H1 (cell line): ENCODE measurements at regions not wholly inside any gene's neighbourhood (a gene's known extent, or its start where the extent isn't known, plus 50 kb on each side); places are given as distances from the start of the nearest gene placed in this dataset.

ENCODE experiments used
- CTCF ChIA-PET: fragments of 300-600 bp; sonication (Branson Sonifier 250); formaldehyde crosslinking; loops from one replicate; lab custom pipeline; 2021; ENCODE audit not compliant: partially characterized antibody; lab: Charles Lee
- POLR2A ChIA-PET: fragments of 300-600 bp; sonication (Branson Sonifier 250); formaldehyde crosslinking; loops from one replicate; lab custom pipeline; 2021; ENCODE audit warnings: inconsistent platforms; ENCODE audit not compliant: partially characterized antibody; lab: Charles Lee
- DNase-seq, 2 experiments: peaks; one replicate each; pipeline versions ENCODE4 v3.0.0 to v3.0.0-alpha.2; 2010 to 2022; ENCODE audit warnings: low spot score in 2 of 2, low read depth in 1 of 2, mixed read lengths in 1 of 2
- FAIRE-seq: peaks from 2 replicates; lab custom pipeline; 2011; peaks lifted over from hg19 to GRCh38; lab: Jason Lieb, UNC
- H2AFZ ChIP-seq: 2 replicates; pipeline ENCODE4 v1.8.1; 2012; ENCODE audit warnings: low read length, inconsistent platforms
- H2AK5ac ChIP-seq: 2 replicates; pipeline ENCODE4 v1.6.1; 2013; ENCODE audit warnings: low read depth, low read length
- H2BK120ac ChIP-seq: replicated peaks from 2 replicates; pipeline ENCODE3; 2013; ENCODE audit warnings: low read depth, low read length, inconsistent platforms
- H2BK12ac ChIP-seq: 2 replicates; pipeline ENCODE4 v1.6.1; 2013; ENCODE audit warnings: low read depth, low read length
- H2BK15ac ChIP-seq: 2 replicates; pipeline ENCODE4 v1.6.1; 2013; ENCODE audit warnings: low read length
- H2BK20ac ChIP-seq: 2 replicates; pipeline ENCODE4 v1.6.1; 2013; ENCODE audit warnings: low read length
- H2BK5ac ChIP-seq: 2 replicates; pipeline ENCODE4 v1.6.1; 2013; ENCODE audit warnings: low read depth, low read length
- H3K14ac ChIP-seq: 2 replicates; pipeline ENCODE4 v1.6.1; 2013; ENCODE audit warnings: inconsistent platforms; ENCODE audit not compliant: insufficient read length
- H3K18ac ChIP-seq: 2 replicates; pipeline ENCODE4 v1.6.1; 2013; ENCODE audit warnings: low read length; ENCODE audit errors: extremely low read depth
- H3K23ac ChIP-seq: 2 replicates; pipeline ENCODE4 v1.6.1; 2013; ENCODE audit warnings: inconsistent platforms; ENCODE audit not compliant: insufficient read length
- H3K23me2 ChIP-seq: 2 replicates; pipeline ENCODE4 v1.6.1; 2013; ENCODE audit warnings: low read depth, low read length
- H3K27ac ChIP-seq: 2 replicates; pipeline ENCODE4 v1.6.1; 2011; ENCODE audit warnings: low read depth, low read length, inconsistent platforms
- H3K27me3 ChIP-seq, 4 experiments: replicated peaks in 1 of 4; 1 replicate in 1 of 4; 2 replicates in 3 of 4; pipeline versions ENCODE4 v1.6.1 to v1.8.1; 2011 to 2013; ENCODE audit warnings: low read length in 3 of 4, mild to moderate bottlenecking in 3 of 4, inconsistent platforms in 2 of 4, mixed read lengths in 2 of 4, moderate library complexity in 1 of 4; ENCODE audit not compliant: control insufficient read depth in 3 of 4, insufficient read depth in 3 of 4; ENCODE audit errors: extremely low read depth in 1 of 4
- H3K36me3 ChIP-seq, 4 experiments: 2 replicates each; pipeline versions ENCODE4 v1.6.1 to v1.8.1; 2011 to 2013; ENCODE audit warnings: mild to moderate bottlenecking in 4 of 4, low read length in 3 of 4, moderate library complexity in 2 of 4, control low read depth in 1 of 4, inconsistent platforms in 1 of 4; ENCODE audit not compliant: insufficient read depth in 4 of 4, control insufficient read depth in 2 of 4
- H3K4ac ChIP-seq: replicated peaks from 2 replicates; pipeline ENCODE3; 2013; ENCODE audit warnings: low read length, low read depth, mixed read lengths, inconsistent platforms; ENCODE audit not compliant: insufficient read length
- H3K4me1 ChIP-seq, 4 experiments: replicated peaks in 1 of 4; 1 replicate in 1 of 4; 2 replicates in 3 of 4; pipeline versions ENCODE4 v1.6.1 to v1.8.1; 2011 to 2013; ENCODE audit warnings: low read length in 3 of 4, inconsistent platforms in 2 of 4, mixed read lengths in 1 of 4; ENCODE audit not compliant: insufficient read depth in 4 of 4, control insufficient read depth in 3 of 4
- H3K4me2 ChIP-seq, 2 experiments: 2 replicates each; pipeline versions ENCODE4 v1.6.1 to v1.8.1; 2011 to 2013; ENCODE audit warnings: low read depth in 2 of 2, low read length in 2 of 2, control low read depth in 1 of 2, inconsistent platforms in 1 of 2, mild to moderate bottlenecking in 1 of 2; ENCODE audit not compliant: insufficient read depth in 1 of 2
- H3K4me3 ChIP-seq, 4 experiments: fragments of 200-600, 300-600 bp in 1 of 4; sonication (generic), shearing (Covaris generic), sonication (Bioruptor Twin) in 1 of 4; 2 replicates each; pipeline versions ENCODE4 v1.5.1 to v1.8.1; 2011 to 2016; ENCODE audit warnings: low read length in 4 of 4, low read depth in 3 of 4, control low read depth in 2 of 4, inconsistent platforms in 2 of 4, mild to moderate bottlenecking in 2 of 4, mixed read lengths in 1 of 4, moderate library complexity in 1 of 4; ENCODE audit not compliant: insufficient read depth in 2 of 4; ENCODE audit errors: extremely low read depth in 1 of 4
- H3K56ac ChIP-seq: replicated peaks from 2 replicates; pipeline ENCODE3; 2013; ENCODE audit warnings: low read depth, mild to moderate bottlenecking, mixed read lengths, low read length, inconsistent platforms; ENCODE audit not compliant: insufficient read length
- H3K79me1 ChIP-seq: 2 replicates; pipeline ENCODE4 v1.6.1; 2013; ENCODE audit warnings: low read depth, low read length, control low read depth
- H3K79me2 ChIP-seq, 2 experiments: 2 replicates each; pipeline versions ENCODE4 v1.6.1 to v1.8.1; 2012 to 2013; ENCODE audit warnings: low read length in 2 of 2, mild to moderate bottlenecking in 2 of 2, inconsistent platforms in 1 of 2; ENCODE audit not compliant: insufficient read depth in 2 of 2, control insufficient read depth in 1 of 2
- H3K9ac ChIP-seq, 4 experiments: replicated peaks in 1 of 4; 1 replicate in 1 of 4; 2 replicates in 3 of 4; pipeline versions ENCODE4 v1.6.1 to v1.8.1; 2011 to 2013; ENCODE audit warnings: low read depth in 3 of 4, low read length in 3 of 4, control low read depth in 2 of 4, mild to moderate bottlenecking in 2 of 4, moderate library complexity in 2 of 4, inconsistent platforms in 1 of 4; ENCODE audit errors: extremely low read depth in 1 of 4
- H3K9me3 ChIP-seq, 2 experiments: 2 replicates each; pipeline versions ENCODE4 v1.6.1 to v1.8.1; 2012 to 2013; ENCODE audit warnings: mild to moderate bottlenecking in 2 of 2, moderate library complexity in 2 of 2, control low read depth in 1 of 2, inconsistent platforms in 1 of 2, low read depth in 1 of 2, low read length in 1 of 2, mixed read lengths in 1 of 2; ENCODE audit not compliant: insufficient read depth in 2 of 2
- H4K20me1 ChIP-seq, 2 experiments: replicated peaks in 1 of 2; 2 replicates each; pipeline versions ENCODE3 to v1.8.1; 2011 to 2013; ENCODE audit warnings: inconsistent platforms in 2 of 2, low read length in 2 of 2, mild to moderate bottlenecking in 1 of 2; ENCODE audit not compliant: insufficient read depth in 2 of 2, control insufficient read depth in 1 of 2
- H4K5ac ChIP-seq: 2 replicates; pipeline ENCODE4 v1.6.1; 2013; ENCODE audit warnings: low read length, low read depth, mixed read lengths, inconsistent platforms; ENCODE audit not compliant: insufficient read length
- H4K8ac ChIP-seq: 2 replicates; pipeline ENCODE4 v1.8.0; 2013; ENCODE audit warnings: mild to moderate bottlenecking, moderate library complexity, low read length, inconsistent platforms; ENCODE audit not compliant: insufficient read depth; ENCODE audit errors: extremely low read depth
- H4K91ac ChIP-seq: replicated peaks from 2 replicates; pipeline ENCODE3; 2013; ENCODE audit warnings: low read length, mixed read lengths, inconsistent platforms; ENCODE audit not compliant: insufficient read length
- KDM4A ChIP-seq: IDR thresholded peaks from one replicate; pipeline ENCODE4 v1.7.1; 2012; ENCODE audit warnings: low read depth, mild to moderate bottlenecking, moderate library complexity, low read length, inconsistent platforms; ENCODE audit not compliant: severe bottlenecking
- KDM5A ChIP-seq: fragments of 200-600 bp; IDR thresholded peaks from 2 replicates; pipeline ENCODE4 v1.7.1; 2012; ENCODE audit warnings: mild to moderate bottlenecking, low read length, inconsistent platforms, mixed read lengths
- MAFK ChIP-seq: IDR thresholded peaks from 2 replicates; pipeline ENCODE4 v1.6.1; 2012; ENCODE audit warnings: low read depth, mild to moderate bottlenecking, improper control_type of control experiment, low read length
- POLR2AphosphoS5 ChIP-seq: IDR thresholded peaks from 2 replicates; pipeline ENCODE4 v1.6.1; 2011; ENCODE audit warnings: low read depth, low read length
- RAD21 ChIP-seq, 2 experiments: IDR thresholded peaks in 1 of 2; conservative IDR thresholded peaks in 1 of 2; 2 replicates each; pipeline ENCODE4 v1.6.1; 2011; ENCODE audit warnings: low read depth in 2 of 2, low read length in 2 of 2, improper control_type of control experiment in 1 of 2, inconsistent platforms in 1 of 2, mild to moderate bottlenecking in 1 of 2, moderate library complexity in 1 of 2
- RFX5 ChIP-seq: IDR thresholded peaks from 2 replicates; pipeline ENCODE4 v1.6.1; 2011; ENCODE audit warnings: low read depth, low read length, improper control_type of control experiment, borderline replicate concordance
- WGBS, 2 experiments: shearing (Covaris generic) in 1 of 2; methylation state at CpG; one replicate each; pipeline versions ENCODE4 v1.1.6 to v1.1.7; 2013 to 2015; ENCODE audit warnings: low lambda C conversion rate in 2 of 2, mixed read lengths in 2 of 2, inconsistent platforms in 1 of 2, low coverage in 1 of 2, missing lambda C conversion rate in 1 of 2; ENCODE audit not compliant: insufficient replicate concordance in 2 of 2, insufficient coverage in 1 of 2, insufficient read length in 1 of 2; ENCODE audit errors: extremely low coverage in 1 of 2, missing lambda C conversion rate in 1 of 2; 5-methylcytosine and 5-hydroxymethylcytosine counted together
- TF ChIP-seq, protein P1 (sequence below): IDR thresholded peaks from 2 replicates; pipeline ENCODE4 v1.6.1; 2011; ENCODE audit warnings: low read depth, mild to moderate bottlenecking, low read length; ENCODE audit not compliant: insufficient read depth

DNA sequence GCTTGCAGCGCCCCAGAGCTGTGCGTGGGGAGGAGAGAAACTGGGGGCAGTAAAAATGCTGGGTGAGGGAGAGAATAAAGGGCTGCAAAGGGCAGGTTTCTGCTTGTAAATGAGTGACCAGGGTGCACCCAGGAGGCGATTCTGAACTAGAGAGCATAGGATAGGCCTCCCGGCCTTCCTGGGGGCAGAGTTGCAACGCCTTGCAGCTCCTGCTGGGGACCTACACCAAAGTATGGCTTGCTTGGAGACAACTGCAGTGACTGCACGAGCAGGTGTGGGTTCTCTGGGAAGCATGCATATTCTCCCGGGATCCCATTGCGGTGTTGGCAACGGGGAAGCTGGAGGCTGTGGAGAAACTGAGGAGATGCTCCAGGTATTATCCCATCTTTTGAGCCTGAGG lies 111.6 kb upstream of the SPACA1 start:
- Histone ChIP-seq H3K23me2 (no peaks in the 10 kb centered on the region), H3K9ac (no peak overlapping the region), H2AFZ (no peak overlapping the region), H2BK120ac (no peak overlapping the region), H3K36me3 (no peaks in the 10 kb centered on the region), H2BK15ac (no peak overlapping the region), H3K23ac (no peak overlapping the region), H4K8ac (no peak overlapping the region), H3K79me2 (no peaks in the 10 kb centered on the region), H3K4ac (no peak overlapping the region), H2BK20ac (no peak overlapping the region), H3K9me3 (no peaks in the 10 kb centered on the region), H4K91ac (no peak overlapping the region), H3K79me1 (no peaks in the 10 kb centered on the region), H3K56ac (no peak overlapping the region), H2BK12ac (no peak overlapping the region), H2AK5ac (no peak overlapping the region), H3K27ac (no peak overlapping the region), H3K14ac (no peak overlapping the region), H3K4me2 (no peak overlapping the region), H4K5ac (no peak overlapping the region), H2BK5ac (no peak overlapping the region), H3K4me3 (no peak overlapping the region), H4K20me1 (no peaks in the 10 kb centered on the region), H3K4me1 (peaks cover 0 to 10% (median 7%) of the 10 kb centered on the region in 4 experiments; a peak in 4 of 7 replicates), H3K18ac (no peak overlapping the region), H3K27me3 (no peaks in the 10 kb centered on the region)
- WGBS, 2 experiments: 89% methylated on average over 9 of the region's 9 CpGs; no CpG with 5 or more reads in 1 of the 2 experiments
- POLR2A ChIA-PET: no interaction called here
- CTCF ChIA-PET: interaction anchor here (0.6 to 1.0 kb wide), 3 partner anchors 452 to 790 kb away, joined by 3 read pairs; no protein-coding TSS in a partner anchor
- DNase-seq (no peak), FAIRE-seq (no peak)
- TF ChIP-seq KDM5A (no peak), MAFK (no peak), RAD21 (IDR thresholded peaks at IDR 0.05 in 1 of 2, conservative IDR thresholded peaks at IDR 0.05 in 1 of 2; ENCODE audit: low read depth in 2 of 2, low read length in 2 of 2) (no peak), KDM4A (no peak), POLR2AphosphoS5 (no peak), RFX5 (no peak)
- TF ChIP-seq, protein P1, sequence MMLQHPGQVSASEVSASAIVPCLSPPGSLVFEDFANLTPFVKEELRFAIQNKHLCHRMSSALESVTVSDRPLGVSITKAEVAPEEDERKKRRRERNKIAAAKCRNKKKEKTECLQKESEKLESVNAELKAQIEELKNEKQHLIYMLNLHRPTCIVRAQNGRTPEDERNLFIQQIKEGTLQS: no peak
